Neural progenitor cell (in vitro differentiated cells): ENCODE measurements at regions not wholly inside any gene's neighbourhood (a gene's known extent, or its start where the extent isn't known, plus 50 kb on each side); places are given as distances from the start of the nearest gene placed in this dataset.

ENCODE experiments used
- CTCF ChIP-seq: fragments of 200-600 bp; sonication (generic); IDR thresholded peaks from 2 replicates; pipeline ENCODE4 v1.5.1; 2017; ENCODE audit warnings: antibody characterized with exemption, mild to moderate bottlenecking
- EZH2 ChIP-seq: fragments of 200-600 bp; sonication (generic); IDR thresholded peaks from 2 replicates; pipeline ENCODE4 v1.6.1; 2017; ENCODE audit warnings: antibody characterized with exemption, mild to moderate bottlenecking, moderate library complexity
- EZH2phosphoT487 ChIP-seq: fragments of 200-600 bp; sonication (generic); IDR thresholded peaks from 2 replicates; pipeline ENCODE4 v1.6.1; 2017; ENCODE audit warnings: antibody characterized with exemption

DNA sequence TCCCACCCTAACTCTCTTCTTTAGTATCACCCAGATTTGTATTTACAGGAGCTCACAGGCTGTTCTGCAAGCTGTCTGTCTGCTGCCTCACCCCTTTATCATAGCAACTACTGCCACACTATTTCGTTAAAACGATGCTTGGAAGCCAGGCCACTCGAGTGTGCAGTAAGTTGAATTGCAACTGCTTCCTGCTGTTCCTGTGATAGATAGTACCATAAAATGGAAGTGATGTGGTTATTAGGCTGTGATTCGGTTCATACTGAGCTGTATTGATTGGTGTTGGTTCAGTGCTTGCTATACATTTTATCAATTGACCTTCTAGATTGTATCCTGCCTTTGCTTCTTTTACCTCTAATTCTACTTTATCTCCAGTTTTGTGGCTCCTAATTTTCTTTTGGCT, 325.4 kb downstream of the RNF144B start:
- no peak for TF ChIP-seq EZH2
- no peak for TF ChIP-seq CTCF
- no peak for TF ChIP-seq EZH2phosphoT487
